Neuronal stem cell (in vitro differentiated cells): ENCODE measurements at regions not wholly inside any gene's neighbourhood (a gene's known extent, or its start where the extent isn't known, plus 50 kb on each side); places are given as distances from the start of the nearest gene placed in this dataset.

Experiments
- DNase-seq: peaks from one replicate; pipeline ENCODE4 v3.0.0-alpha.2; 2013; ENCODE audit warnings: low spot score
- H2AFZ ChIP-seq: one replicate; pipeline ENCODE4 v1.6.1; 2013; ENCODE audit warnings: mild to moderate bottlenecking, low read length, inconsistent platforms
- H2AK5ac ChIP-seq: 2 replicates; pipeline ENCODE4 v1.6.1; 2013; ENCODE audit warnings: low read depth, mild to moderate bottlenecking, inconsistent platforms, low read length, moderate library complexity, mixed read lengths
- H2BK120ac ChIP-seq: 2 replicates; pipeline ENCODE4 v1.6.1; 2013; ENCODE audit warnings: low read depth, mild to moderate bottlenecking, inconsistent platforms, low read length, moderate library complexity, mixed read lengths
- H2BK12ac ChIP-seq: one replicate; pipeline ENCODE4 v1.6.1; 2013; ENCODE audit warnings: low read length, inconsistent platforms
- H2BK15ac ChIP-seq: 2 replicates; pipeline ENCODE4 v1.6.1; 2013; ENCODE audit warnings: mild to moderate bottlenecking, low read length, inconsistent platforms, mixed read lengths
- H2BK5ac ChIP-seq: one replicate; pipeline ENCODE4 v1.6.1; 2013; ENCODE audit warnings: inconsistent platforms, mild to moderate bottlenecking, low read length, moderate library complexity
- H3K14ac ChIP-seq: one replicate; pipeline ENCODE4 v1.6.1; 2013; ENCODE audit warnings: low read length, inconsistent platforms
- H3K18ac ChIP-seq: 2 replicates; pipeline ENCODE4 v1.6.1; 2013; ENCODE audit warnings: low read length, inconsistent platforms
- H3K23ac ChIP-seq: 2 replicates; pipeline ENCODE4 v1.6.1; 2013; ENCODE audit warnings: low read depth, mild to moderate bottlenecking, mixed read lengths, low read length, inconsistent platforms; ENCODE audit not compliant: poor library complexity
- H3K27ac ChIP-seq: replicated peaks from 3 replicates; pipeline ENCODE4 v1.5.1; 2013; ENCODE audit warnings: low read length, inconsistent platforms
- H3K27me3 ChIP-seq, 3 experiments: 2 replicates each; pipeline ENCODE4 v1.6.1; 2013; ENCODE audit warnings: low read length in 3 of 3, mild to moderate bottlenecking in 2 of 3, inconsistent platforms in 1 of 3, low read depth in 1 of 3, mixed read lengths in 1 of 3, moderate library complexity in 1 of 3; ENCODE audit not compliant: control insufficient read depth in 3 of 3, insufficient read depth in 3 of 3
- H3K36me3 ChIP-seq, 2 donors: replicated peaks in 1 of 2; 2 replicates each; pipeline ENCODE4 v1.6.1; 2013; ENCODE audit warnings: low read length in 2 of 2; ENCODE audit not compliant: control insufficient read depth in 2 of 2, insufficient read depth in 2 of 2
- H3K4ac ChIP-seq: 2 replicates; pipeline ENCODE4 v1.6.1; 2013; ENCODE audit warnings: inconsistent platforms, mild to moderate bottlenecking, low read length, moderate library complexity
- H3K4me1 ChIP-seq, 2 donors: 1 replicate in 1 of 2; 2 replicates in 1 of 2; pipeline ENCODE4 v1.6.1; 2013; ENCODE audit warnings: low read length in 2 of 2, low read depth in 1 of 2; ENCODE audit not compliant: control insufficient read depth in 2 of 2, insufficient read depth in 1 of 2
- H3K4me2 ChIP-seq: one replicate; pipeline ENCODE4 v1.6.1; 2013; ENCODE audit warnings: mild to moderate bottlenecking, low read length, inconsistent platforms; ENCODE audit not compliant: insufficient read depth, poor library complexity, severe bottlenecking
- H3K4me3 ChIP-seq, 2 donors: 2 replicates each; pipeline ENCODE4 v1.5.1; 2013; ENCODE audit warnings: low read length in 2 of 2, mild to moderate bottlenecking in 2 of 2, inconsistent platforms in 1 of 2, moderate library complexity in 1 of 2
- H3K79me1 ChIP-seq: one replicate; pipeline ENCODE4 v1.6.1; 2013; ENCODE audit warnings: low read depth, mild to moderate bottlenecking, inconsistent platforms, low read length, moderate library complexity
- H3K9ac ChIP-seq: one replicate; pipeline ENCODE4 v1.6.1; 2013; ENCODE audit warnings: mild to moderate bottlenecking, low read depth, low read length, inconsistent platforms; ENCODE audit not compliant: poor library complexity
- H3K9me3 ChIP-seq, 2 donors: replicated peaks in 1 of 2; 2 replicates each; pipeline versions ENCODE3 to v1.6.1; 2013; ENCODE audit warnings: low read length in 2 of 2, mild to moderate bottlenecking in 2 of 2, inconsistent platforms in 1 of 2, low read depth in 1 of 2, mixed read lengths in 1 of 2, moderate library complexity in 1 of 2; ENCODE audit not compliant: control insufficient read depth in 2 of 2, insufficient read depth in 1 of 2
- H4K8ac ChIP-seq: one replicate; pipeline ENCODE4 v1.6.1; 2013; ENCODE audit warnings: low read depth, mild to moderate bottlenecking, inconsistent platforms, low read length, moderate library complexity
- H4K91ac ChIP-seq: one replicate; pipeline ENCODE4 v1.6.1; 2013; ENCODE audit warnings: low read length, low read depth, mild to moderate bottlenecking, inconsistent platforms; ENCODE audit not compliant: poor library complexity
- WGBS, 2 donors: extraction: QIAGEN DNeasy Blood & Tissue Kit; methylation state at CpG; one replicate each; pipeline ENCODE4 v1.1.7; 2013; ENCODE audit warnings: missing lambda C conversion rate in 2 of 2, mixed read lengths in 1 of 2; ENCODE audit not compliant: insufficient read length in 2 of 2, insufficient replicate concordance in 1 of 2; ENCODE audit errors: extremely low coverage in 2 of 2; 5-methylcytosine and 5-hydroxymethylcytosine counted together

DNA sequence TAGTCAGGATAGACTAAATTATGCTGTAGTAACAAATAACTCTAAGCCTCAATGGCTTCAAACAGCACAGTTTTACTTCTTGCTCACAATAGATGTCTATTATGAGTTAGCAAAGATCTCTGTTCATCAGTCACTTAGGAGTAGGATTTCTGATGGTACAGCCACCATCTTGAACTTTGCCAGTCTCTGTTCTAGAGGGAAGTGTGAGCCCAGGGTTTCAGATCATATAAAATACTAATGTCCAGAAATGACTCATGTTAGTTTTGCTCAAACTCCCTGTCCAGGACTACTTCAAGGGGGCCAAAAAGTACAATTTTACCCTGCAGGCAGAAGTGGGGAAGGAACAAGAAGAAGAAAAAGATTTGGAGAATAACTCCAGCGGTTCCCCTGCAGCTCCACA, 77.1 kb upstream of the LSM6 start:
- Histone ChIP-seq H3K18ac (no peak overlapping the region), H3K27ac (no peak overlapping the region), H3K4ac (no peak overlapping the region), H3K4me3 (no peak overlapping the region), H3K23ac (no peak overlapping the region), H4K91ac (no peak overlapping the region), H2BK5ac (no peak overlapping the region), H2BK15ac (no peak overlapping the region), H3K36me3 (no peaks in the 10 kb centered on the region), H3K9ac (no peak overlapping the region), H3K4me1 (no peaks in the 10 kb centered on the region), H3K9me3 (no peaks in the 10 kb centered on the region), H2BK12ac (no peak overlapping the region), H3K27me3 (peaks cover 0 to 5% (median 0%) of the 10 kb centered on the region in 3 experiments), H2BK120ac (no peak overlapping the region), H4K8ac (no peak overlapping the region), H2AK5ac (no peak overlapping the region), H2AFZ (no peak overlapping the region), H3K4me2 (no peak overlapping the region), H3K14ac (no peak overlapping the region), H3K79me1 (no peaks in the 10 kb centered on the region)
- no peak for DNase-seq
- WGBS, 2 donors, result no CpG with 5 or more reads among the region's 1 CpG

GRCh38 chr4:146096371-146096770, 79.1 kb upstream of the LSM6 start:
- H3K9me3 ChIP-seq, result no peaks in the 10 kb centered on the region

DNA sequence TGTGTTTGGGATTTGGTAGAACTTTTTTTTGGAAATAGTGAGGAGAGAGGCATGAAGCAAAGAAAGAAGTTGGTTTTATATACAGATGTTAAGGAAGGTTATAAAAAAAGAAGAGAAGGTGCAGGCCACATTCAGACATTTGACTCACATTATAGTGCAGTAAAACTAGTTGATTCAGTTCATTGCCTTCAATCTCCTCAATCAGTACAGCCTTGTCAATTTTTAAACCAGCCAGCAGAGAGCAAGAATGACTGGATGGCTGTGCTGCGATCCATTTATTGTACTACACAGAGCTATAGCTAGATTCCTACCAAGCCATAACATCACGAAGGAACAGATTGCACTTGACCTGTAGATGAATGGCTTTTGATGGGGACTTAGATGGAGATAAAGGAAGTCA, 79.7 kb upstream of the LSM6 start:
- Histone ChIP-seq H2BK120ac (no peak overlapping the region), H2BK15ac (no peak overlapping the region), H3K36me3 (no peaks in the 10 kb centered on the region), H4K91ac (no peak overlapping the region), H3K14ac (no peak overlapping the region), H4K8ac (no peak overlapping the region), H3K18ac (no peak overlapping the region), H3K79me1 (no peaks in the 10 kb centered on the region), H3K4ac (no peak overlapping the region), H2BK5ac (no peak overlapping the region), H3K23ac (no peak overlapping the region), H2AK5ac (no peak overlapping the region), H3K27ac (no peak overlapping the region), H3K4me1 (no peaks in the 10 kb centered on the region), H2BK12ac (no peak overlapping the region), H3K27me3 (peaks cover 0 to 5% (median 0%) of the 10 kb centered on the region in 3 experiments), H3K4me3 (no peak overlapping the region), H3K4me2 (no peak overlapping the region), H3K9me3 (no peaks in the 10 kb centered on the region), H3K9ac (no peak overlapping the region), H2AFZ (no peak overlapping the region)
- WGBS, 2 donors, result no CpG with 5 or more reads among the region's 2 CpGs
- no peak for DNase-seq

More at GRCh38 chr4:146096371-146096770, 79.1 kb upstream of the LSM6 start:
- H3K4me3 ChIP-seq, result no peak overlapping the region
- H3K18ac ChIP-seq, result no peak overlapping the region
- no peak overlapping the region for H3K14ac ChIP-seq
- no peak overlapping the region for H2BK12ac ChIP-seq
- H3K4me2 ChIP-seq, result no peak overlapping the region
- H3K4ac ChIP-seq, result no peak overlapping the region
- H3K27ac ChIP-seq, result no peak overlapping the region
- no CpG with 5 or more reads among the region's 2 CpGs for WGBS, 2 donors
- no peak overlapping the region for H4K8ac ChIP-seq
- H3K36me3 ChIP-seq, result no peaks in the 10 kb centered on the region
- no peak overlapping the region for H2AK5ac ChIP-seq
- no peak overlapping the region for H3K23ac ChIP-seq
- H3K4me1 ChIP-seq, result no peaks in the 10 kb centered on the region
- no peaks in the 10 kb centered on the region for H3K79me1 ChIP-seq
- H2BK5ac ChIP-seq, result no peak overlapping the region
- no peak for DNase-seq
- H2BK120ac ChIP-seq, result no peak overlapping the region
- no peak overlapping the region for H2AFZ ChIP-seq
- H4K91ac ChIP-seq, result no peak overlapping the region
- peaks cover 0 to 5% (median 0%) of the 10 kb centered on the region in 3 experiments for H3K27me3 ChIP-seq
- H2BK15ac ChIP-seq, result no peak overlapping the region
- no peak overlapping the region for H3K9ac ChIP-seq

- Histone ChIP-seq H2BK120ac (no peak overlapping the region), H2AK5ac (no peak overlapping the region), H2BK5ac (no peak overlapping the region), H3K4me3 (no peak overlapping the region), H2AFZ (no peak overlapping the region), H4K91ac (no peak overlapping the region), H3K27me3 (peaks cover 0 to 5% (median 0%) of the 10 kb centered on the region in 3 experiments), H3K4ac (no peak overlapping the region), H3K79me1 (no peaks in the 10 kb centered on the region), H3K27ac (no peak overlapping the region), H2BK15ac (no peak overlapping the region), H3K4me1 (no peaks in the 10 kb centered on the region), H3K36me3 (no peaks in the 10 kb centered on the region), H4K8ac (no peak overlapping the region), H3K18ac (no peak overlapping the region), H3K23ac (no peak overlapping the region), H3K4me2 (no peak overlapping the region), H3K14ac (no peak overlapping the region), H2BK12ac (no peak overlapping the region), H3K9ac (no peak overlapping the region), H3K9me3 (no peaks in the 10 kb centered on the region)
- no CpG with 5 or more reads among the region's 4 CpGs for WGBS, 2 donors
- peak; percentile 63 for DNase-seq
Measured at GRCh38 chr4:146095091-146095690, 80.3 kb upstream of the LSM6 start.
